Stimulated activated CD4-positive, alpha-beta T cell treated with anti-CD3 and anti-CD28 coated beads, Interleukin-15, amount 100 ng/mL, for 24 hours (primary cell): ENCODE measurements at regions not wholly inside any gene's neighbourhood (a gene's known extent, or its start where the extent isn't known, plus 50 kb on each side); places are given as distances from the start of the nearest gene placed in this dataset.
"Not testable (repeated sequence)": the region's sequence is repeated elsewhere in the genome, so short reads cannot be mapped to it uniquely, and the experiment has no call there.

Experiments used
- DNase-seq: peaks from one replicate; pipeline ENCODE4 v3.0.0-alpha.2; 2020

GRCh38 chr5:28823231-28823630, 1784.8 kb upstream of the CDH9 start:
- DNase-seq: no peak

GRCh38 chr5:28822071-28822470, 1783.7 kb upstream of the CDH9 start:
- DNase-seq: no peak

- DNase-seq: no peak
Measured at GRCh38 chr5:28810751-28811136, 1772.4 kb upstream of the CDH9 start.

GRCh38 chr5:28809811-28810750, 1771.7 kb upstream of the CDH9 start:
- DNase-seq: no peak

- DNase-seq: no peak
Measured at GRCh38 chr5:28808967-28809810, 1770.8 kb upstream of the CDH9 start.

- no peak for DNase-seq
Measured at GRCh38 chr5:28807195-28807729, 1768.9 kb upstream of the CDH9 start.

GRCh38 chr5:28799035-28799434, 1760.6 kb upstream of the CDH9 start:
- DNase-seq: not testable (repeated sequence)

GRCh38 chr5:28788954-28789353, 1750.6 kb upstream of the CDH9 start:
- DNase-seq: no peak

- DNase-seq: no peak
Measured at GRCh38 chr5:28780083-28780692, 1741.8 kb upstream of the CDH9 start.

GRCh38 chr5:28779161-28779754, 1740.9 kb upstream of the CDH9 start:
- DNase-seq: no peak

GRCh38 chr5:28770307-28770706, 1731.9 kb upstream of the CDH9 start:
- DNase-seq: no peak

GRCh38 chr5:28766565-28767158, 1728.3 kb upstream of the CDH9 start:
- peak; percentile 1 for DNase-seq

GRCh38 chr5:28751396-28751795, 1713.0 kb upstream of the CDH9 start:
- no peak for DNase-seq

GRCh38 chr5:28750251-28750650, 1711.9 kb upstream of the CDH9 start:
- DNase-seq: no peak

GRCh38 chr5:28748446-28748845, 1710.1 kb upstream of the CDH9 start:
- no peak for DNase-seq

- no peak for DNase-seq
Measured at GRCh38 chr5:28743716-28744110, 1705.3 kb upstream of the CDH9 start.

GRCh38 chr5:28743025-28743715, 1704.8 kb upstream of the CDH9 start:
- no peak for DNase-seq

- DNase-seq: no peak
Measured at GRCh38 chr5:28737682-28738081, 1699.3 kb upstream of the CDH9 start.

GRCh38 chr5:28737222-28737621, 1698.8 kb upstream of the CDH9 start:
- DNase-seq: no peak

GRCh38 chr5:28734396-28734795, 1696.0 kb upstream of the CDH9 start:
- no peak for DNase-seq

- no peak for DNase-seq
Measured at GRCh38 chr5:28729067-28729466, 1690.7 kb upstream of the CDH9 start.

- DNase-seq: no peak
Measured at GRCh38 chr5:28726815-28727214, 1688.4 kb upstream of the CDH9 start.
